Spleen (tissue), 7 donors: ENCODE measurements at regions not wholly inside any gene's neighbourhood (a gene's known extent, or its start where the extent isn't known, plus 50 kb on each side); places are given as distances from the start of the nearest gene placed in this dataset.

ENCODE experiments used
- CTCF ChIP-seq, 11 experiments: fragments of 200-600 bp in 7 of 11; fragments of 450-650 bp in 4 of 11; sonication (generic) in 4 of 11; IDR thresholded peaks in 8 of 11; conservative IDR thresholded peaks in 3 of 11; 1 replicate in 7 of 11; 2 replicates in 4 of 11; pipeline versions ENCODE4 v1.4.0 to v1.8.0; 2016 to 2021; ENCODE audit warnings: antibody characterized with exemption in 11 of 11, inconsistent platforms in 4 of 11, mild to moderate bottlenecking in 1 of 11
- POLR2AphosphoS5 ChIP-seq, 3 donors: sonication (generic); formaldehyde crosslinking; IDR thresholded peaks; one replicate each; pipeline ENCODE4 v1.5.1; 2017; ENCODE audit warnings: antibody characterized with exemption in 3 of 3
- donor health status: DM: no; HTN: no; CAD: no; lungs with moderate emphysema.
- donor health status: DM: no; HTN: no; CAD: no.
- donor health status: DM: no; HTN: no; CAD: no.

GRCh38 chr11:116678887-116679286, 93.9 kb downstream of the BUD13 start:
- TF ChIP-seq POLR2AphosphoS5 (IDR thresholded peaks at IDR 0.05) (no peak), CTCF (IDR thresholded peaks at IDR 0.05 in 8 of 11, conservative IDR thresholded peaks at IDR 0.05 in 3 of 11) (no peak)
